GDM1 (cell line): ENCODE measurements at regions not wholly inside any gene's neighbourhood (a gene's known extent, or its start where the extent isn't known, plus 50 kb on each side); places are given as distances from the start of the nearest gene placed in this dataset.
"Not testable (repeated sequence)": the region's sequence is repeated elsewhere in the genome, so short reads cannot be mapped to it uniquely, and the experiment has no call there.

Source experiments
- DNase-seq: peaks from one replicate; lab custom pipeline; 2025; lab: John Stamatoyannopoulos, UW

DNA sequence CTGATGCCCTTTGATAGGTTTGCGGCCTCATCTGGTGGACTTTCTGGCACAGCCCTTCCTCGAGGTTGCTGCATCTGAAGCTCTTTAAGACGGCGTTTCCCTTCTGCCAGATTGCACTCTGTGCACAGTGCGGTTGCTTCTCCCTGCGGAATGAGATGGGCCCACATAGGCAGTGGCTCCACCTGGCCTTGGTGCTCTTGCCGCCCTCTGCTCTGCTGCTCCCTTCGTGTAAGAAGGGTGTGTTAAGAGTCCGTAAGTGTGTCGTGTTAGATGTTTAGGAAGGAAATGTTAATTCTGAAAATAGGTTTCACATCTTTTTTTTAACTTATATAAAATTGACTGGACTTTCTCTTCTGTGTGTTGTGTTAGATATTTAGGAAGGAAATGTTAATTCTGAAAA lies 240.3 kb downstream of the RTP5 start:
- not testable (repeated sequence) for DNase-seq

GRCh38 chr2:242111954-242112353 lies 242.4 kb downstream of the RTP5 start:
- not testable (repeated sequence) for DNase-seq

DNA sequence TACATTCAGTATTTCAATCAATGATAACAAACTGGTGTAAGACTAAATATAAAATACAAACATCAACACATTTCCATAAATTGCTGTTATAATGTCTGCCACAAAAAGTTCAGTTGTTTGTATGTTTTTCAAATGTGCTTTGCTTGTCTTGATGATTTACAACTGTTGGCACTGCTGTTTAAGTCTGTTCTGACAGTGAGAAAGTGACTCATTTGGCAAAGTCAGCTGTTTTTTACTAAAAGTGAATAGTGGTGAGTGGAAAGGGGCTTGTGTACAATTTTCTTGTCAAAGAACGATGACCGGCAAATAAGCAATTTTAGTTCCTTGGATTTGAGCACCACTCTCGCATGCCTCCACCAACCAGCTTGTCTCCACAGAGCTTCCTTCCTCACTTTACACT lies 244.0 kb downstream of the RTP5 start:
- DNase-seq, result not testable (repeated sequence)

DNA sequence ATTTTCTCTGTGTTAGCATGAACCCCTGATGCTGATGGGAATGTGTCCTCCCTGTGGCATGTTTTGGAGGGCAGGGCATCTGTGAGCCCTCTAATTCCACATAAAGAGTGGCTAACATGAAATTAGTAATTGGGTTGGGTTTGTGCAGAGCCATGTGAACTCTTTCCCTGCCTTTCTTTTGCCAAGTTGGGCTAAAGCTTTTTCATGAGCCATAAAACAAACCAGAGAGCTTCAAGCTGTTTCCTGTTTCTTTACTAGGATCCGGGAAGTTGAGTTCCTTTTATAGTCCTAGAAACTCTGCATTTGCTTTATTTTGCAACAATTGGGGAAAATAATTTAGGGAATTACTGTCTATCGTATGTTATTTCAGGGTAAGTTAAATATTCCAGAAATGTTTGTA lies 247.1 kb downstream of the RTP5 start:
- not testable (repeated sequence) for DNase-seq

- DNase-seq, result not testable (repeated sequence)
Measured at GRCh38 chr2:242117305-242117704, 247.8 kb downstream of the RTP5 start.

DNA sequence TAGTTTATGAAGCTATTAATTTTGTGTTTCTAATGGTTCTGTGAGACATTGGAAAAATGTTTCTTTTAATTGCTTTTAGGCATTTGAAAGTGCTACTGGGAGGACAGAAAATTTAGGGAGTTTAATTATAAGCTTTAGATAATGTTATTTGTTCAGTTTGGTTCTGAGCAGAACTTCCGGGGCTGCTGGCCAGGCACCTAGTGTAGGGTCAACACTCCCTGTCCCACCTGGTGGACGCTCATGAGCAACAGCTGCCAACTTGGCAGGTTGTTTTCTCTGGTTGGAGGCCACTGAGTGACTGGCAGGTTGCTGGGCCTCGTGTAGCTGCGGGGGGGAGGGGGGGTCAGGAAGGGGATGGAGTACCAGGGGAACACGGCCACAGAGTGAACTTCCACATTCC lies 250.2 kb downstream of the RTP5 start:
- DNase-seq, result not testable (repeated sequence)

DNA sequence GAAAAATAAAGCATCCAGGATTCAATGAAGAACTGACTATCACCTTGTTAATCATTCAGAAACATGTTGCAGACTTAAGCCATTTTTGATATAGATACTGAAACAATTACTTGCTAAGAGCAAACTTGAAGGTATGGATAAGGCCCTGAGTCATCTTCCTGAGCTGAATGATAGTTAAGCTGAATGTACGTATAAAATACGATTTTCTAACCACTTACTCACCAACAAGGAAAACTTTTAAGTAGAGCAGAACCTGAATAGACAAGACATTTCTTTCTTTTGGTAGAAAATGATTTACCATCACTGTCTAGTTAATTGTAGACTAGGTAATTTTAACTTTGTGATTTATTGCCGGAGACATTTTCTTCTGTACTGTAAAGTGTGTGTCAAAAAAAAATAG lies 261.2 kb downstream of the RTP5 start:
- DNase-seq, result not testable (repeated sequence)

GRCh38 chr2:242159921-242160320 lies 290.4 kb downstream of the RTP5 start:
- not testable (repeated sequence) for DNase-seq

DNA sequence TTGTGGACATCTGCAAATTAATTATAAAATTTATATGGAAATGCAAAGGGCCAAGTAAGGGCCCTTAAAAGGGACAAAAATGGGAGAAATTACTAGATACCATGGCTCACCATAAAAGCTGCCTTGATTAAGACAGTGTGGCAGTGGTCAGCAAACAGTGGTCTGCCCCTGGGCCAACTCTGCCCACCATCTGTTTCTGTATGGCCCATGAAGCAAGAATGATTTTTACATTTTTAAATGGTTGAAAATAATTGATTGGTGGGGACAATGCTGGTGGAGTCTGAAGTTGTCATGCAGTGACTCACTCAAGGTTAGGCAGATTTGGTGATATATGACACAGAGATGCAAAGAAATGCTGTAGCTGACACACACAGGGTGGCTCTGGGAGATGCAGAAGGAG lies 295.6 kb downstream of the RTP5 start:
- DNase-seq, result not testable (repeated sequence)

DNA sequence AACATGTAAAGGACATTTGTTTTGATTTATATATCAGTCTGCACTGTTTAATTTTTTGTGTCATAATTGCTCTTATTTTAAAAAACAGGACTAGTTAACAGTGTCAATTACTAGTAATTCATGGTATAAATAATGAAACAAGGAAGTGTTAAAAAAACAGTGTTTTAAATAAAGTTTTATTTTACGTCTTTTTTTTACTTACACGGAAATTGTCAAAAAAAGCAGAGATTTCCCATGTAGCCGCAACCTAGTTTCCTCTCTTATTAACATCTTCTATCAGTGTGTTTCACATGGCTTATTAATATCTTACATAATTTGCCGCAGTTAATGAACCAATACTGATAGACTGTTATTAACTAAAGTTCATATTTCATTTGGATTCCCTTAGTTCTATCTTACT lies 301.8 kb downstream of the RTP5 start:
- DNase-seq, result not testable (repeated sequence)
